H9 (cell line): ENCODE measurements at regions not wholly inside any gene's neighbourhood (a gene's known extent, or its start where the extent isn't known, plus 50 kb on each side); places are given as distances from the start of the nearest gene placed in this dataset.

ENCODE experiments used
- DNase-seq: peaks from one replicate; pipeline ENCODE4 v3.0.0-alpha.2; 2017
- H2AFZ ChIP-seq: one replicate; pipeline ENCODE4 v1.6.1; 2013; ENCODE audit warnings: mild to moderate bottlenecking, low read length, control low read depth, moderate library complexity
- H2AK5ac ChIP-seq: 2 replicates; pipeline ENCODE4 v1.6.1; 2013; ENCODE audit warnings: low read length, control low read depth, mixed read lengths; ENCODE audit not compliant: insufficient read length
- H2BK120ac ChIP-seq: one replicate; pipeline ENCODE4 v1.6.1; 2013; ENCODE audit warnings: low read depth, mild to moderate bottlenecking, low read length, control low read depth, inconsistent platforms; ENCODE audit not compliant: poor library complexity, severe bottlenecking
- H2BK12ac ChIP-seq: 2 replicates; pipeline ENCODE4 v1.6.1; 2013; ENCODE audit warnings: low read length, control low read depth, mixed read lengths, low read depth; ENCODE audit not compliant: insufficient read length
- H2BK15ac ChIP-seq: 2 replicates; pipeline ENCODE4 v1.6.1; 2013; ENCODE audit warnings: low read depth, low read length, control low read depth
- H2BK20ac ChIP-seq: one replicate; pipeline ENCODE4 v1.6.1; 2013; ENCODE audit warnings: low read depth, mild to moderate bottlenecking, low read length, control low read depth, inconsistent platforms; ENCODE audit not compliant: poor library complexity, severe bottlenecking
- H2BK5ac ChIP-seq: 2 replicates; pipeline ENCODE4 v1.6.1; 2013; ENCODE audit warnings: low read length, control low read depth, mixed read lengths; ENCODE audit not compliant: insufficient read length
- H3K14ac ChIP-seq: 2 replicates; pipeline ENCODE4 v1.6.1; 2013; ENCODE audit warnings: low read length, control low read depth; ENCODE audit not compliant: insufficient read depth
- H3K18ac ChIP-seq: 2 replicates; pipeline ENCODE4 v1.6.1; 2013; ENCODE audit warnings: low read depth, mild to moderate bottlenecking, mixed read lengths, low read length, control low read depth; ENCODE audit not compliant: insufficient read length
- H3K23ac ChIP-seq: 2 replicates; pipeline ENCODE4 v1.6.1; 2013; ENCODE audit warnings: low read length, control low read depth, mixed read lengths, low read depth; ENCODE audit not compliant: insufficient read length
- H3K23me2 ChIP-seq: 2 replicates; pipeline ENCODE4 v1.6.1; 2013; ENCODE audit warnings: low read depth, mild to moderate bottlenecking, mixed read lengths, low read length, control low read depth; ENCODE audit not compliant: insufficient read length, poor library complexity, severe bottlenecking
- H3K27ac ChIP-seq: 2 replicates; pipeline ENCODE4 v1.5.1; 2013; ENCODE audit warnings: low read length, control low read depth, mixed read lengths, low read depth; ENCODE audit not compliant: insufficient read length
- H3K27me3 ChIP-seq: 2 replicates; pipeline ENCODE4 v1.6.1; 2013; ENCODE audit warnings: low read length, control low read depth, inconsistent platforms; ENCODE audit not compliant: insufficient read depth
- H3K4ac ChIP-seq: 2 replicates; pipeline ENCODE4 v1.6.1; 2013; ENCODE audit warnings: low read depth, mild to moderate bottlenecking, control low read depth, inconsistent platforms, low read length, moderate library complexity
- H3K4me1 ChIP-seq: 2 replicates; pipeline ENCODE4 v1.6.1; 2013; ENCODE audit warnings: low read length, control low read depth, inconsistent platforms; ENCODE audit not compliant: insufficient read depth
- H3K4me2 ChIP-seq: 2 replicates; pipeline ENCODE4 v1.6.1; 2013; ENCODE audit warnings: low read length, control low read depth, mixed read lengths; ENCODE audit not compliant: insufficient read length, insufficient read depth
- H3K56ac ChIP-seq: 2 replicates; pipeline ENCODE4 v1.6.1; 2013; ENCODE audit warnings: low read depth, mild to moderate bottlenecking, mixed read lengths, low read length, control low read depth; ENCODE audit not compliant: insufficient read length
- H3K79me1 ChIP-seq: 2 replicates; pipeline ENCODE4 v1.6.1; 2013; ENCODE audit warnings: low read depth, mild to moderate bottlenecking, moderate library complexity, low read length, control low read depth, inconsistent platforms; ENCODE audit not compliant: insufficient read depth, poor library complexity, severe bottlenecking
- H3K79me2 ChIP-seq: 2 replicates; pipeline ENCODE4 v1.6.1; 2013; ENCODE audit warnings: low read length, control low read depth, inconsistent platforms; ENCODE audit not compliant: insufficient read depth
- H3K9ac ChIP-seq: 2 replicates; pipeline ENCODE4 v1.6.1; 2013; ENCODE audit warnings: low read length, control low read depth, mixed read lengths; ENCODE audit not compliant: insufficient read length; ENCODE audit errors: extremely low read depth
- H3K9me3 ChIP-seq: one replicate; pipeline ENCODE4 v1.6.1; 2013; ENCODE audit warnings: low read depth, low read length, inconsistent platforms; ENCODE audit not compliant: control insufficient read depth
- H3T11ph ChIP-seq: one replicate; pipeline ENCODE4 v1.6.1; 2013; ENCODE audit warnings: mild to moderate bottlenecking, low read length, control low read depth, inconsistent platforms
- H4K20me1 ChIP-seq: one replicate; pipeline ENCODE4 v1.6.1; 2013; ENCODE audit not compliant: control insufficient read depth, insufficient read length, insufficient read depth
- H4K5ac ChIP-seq: 2 replicates; pipeline ENCODE4 v1.6.1; 2013; ENCODE audit warnings: low read depth, mild to moderate bottlenecking, mixed read lengths, low read length, control low read depth; ENCODE audit not compliant: insufficient read length
- H4K8ac ChIP-seq: replicated peaks from 2 replicates; pipeline ENCODE4 v1.6.1; 2013; ENCODE audit warnings: low read length, control low read depth, mixed read lengths, low read depth; ENCODE audit not compliant: insufficient read length
- H4K91ac ChIP-seq: 2 replicates; pipeline ENCODE4 v1.6.1; 2013; ENCODE audit warnings: low read depth, mild to moderate bottlenecking, moderate library complexity, mixed read lengths, low read length, control low read depth; ENCODE audit not compliant: insufficient read length
- H3K27ac Mint-ChIP-seq, 3 experiments: 2 replicates in 2 of 3; 3 replicates in 1 of 3; pipeline ENCODE4 v1.8.0; 2020 to 2021; ENCODE audit warnings: mixed read lengths in 3 of 3, mild to moderate bottlenecking in 1 of 3, moderate library complexity in 1 of 3
- H3K27me3 Mint-ChIP-seq: 2 replicates; pipeline ENCODE4 v1.8.0; 2021; ENCODE audit warnings: low read depth, mild to moderate bottlenecking, moderate library complexity, mixed read lengths
- H3K36me3 Mint-ChIP-seq, 3 experiments: 2 replicates in 2 of 3; 3 replicates in 1 of 3; pipeline ENCODE4 v1.8.0; 2020 to 2021; ENCODE audit warnings: low read depth in 3 of 3, mixed read lengths in 3 of 3; ENCODE audit not compliant: insufficient read depth in 1 of 3
- H3K4me1 Mint-ChIP-seq, 2 experiments: 2 replicates each; pipeline ENCODE4 v1.8.0; 2020; ENCODE audit warnings: mixed read lengths in 2 of 2
- H3K4me3 Mint-ChIP-seq, 2 experiments: 2 replicates in 1 of 2; 3 replicates in 1 of 2; pipeline ENCODE4 v1.8.0; 2020 to 2021; ENCODE audit warnings: mild to moderate bottlenecking in 2 of 2, mixed read lengths in 2 of 2, moderate library complexity in 1 of 2
- H3K9me3 Mint-ChIP-seq, 2 experiments: 2 replicates in 1 of 2; 3 replicates in 1 of 2; pipeline ENCODE4 v1.8.0; 2020; ENCODE audit warnings: mild to moderate bottlenecking in 2 of 2, mixed read lengths in 2 of 2, moderate library complexity in 1 of 2
- CTCF ChIP-seq: fragments of 200-600 bp; sonication (generic); conservative IDR thresholded peaks from 3 replicates; pipeline ENCODE4 v1.8.0; 2021; ENCODE audit warnings: antibody characterized with exemption, mild to moderate bottlenecking
- WGBS: extraction: QIAGEN DNeasy Blood & Tissue Kit; methylation state at CpG from one replicate; pipeline ENCODE4 v1.1.7; 2013; ENCODE audit warnings: missing lambda C conversion rate, low lambda C conversion rate, mixed read lengths; ENCODE audit not compliant: insufficient read length; ENCODE audit errors: extremely low coverage; 5-methylcytosine and 5-hydroxymethylcytosine counted together

GRCh38 chr17:71237903-71238538 lies 882.8 kb upstream of the SOX9 start:
- Mint-ChIP-seq H3K4me3 (no peak overlapping the region), H3K4me1 (no peaks in the 10 kb centered on the region), H3K27me3 (peaks cover 2% of the 10 kb centered on the region; the same call in 1 of the 2 replicates), H3K9me3 (no peaks in the 10 kb centered on the region), H3K27ac (no peak overlapping the region), H3K36me3 (no peaks in the 10 kb centered on the region)
- Histone ChIP-seq H4K5ac (no peak overlapping the region), H3K56ac (no peak overlapping the region), H4K8ac (no peak overlapping the region), H3K23me2 (no peaks in the 10 kb centered on the region), H3K9me3 (no peaks in the 10 kb centered on the region), H2BK5ac (no peak overlapping the region), H3K4ac (no peak overlapping the region), H3K79me2 (no peaks in the 10 kb centered on the region), H3K27ac (no peak overlapping the region), H3K9ac (no peak overlapping the region), H2AK5ac (no peak overlapping the region), H3K4me2 (no peak overlapping the region), H4K20me1 (no peaks in the 10 kb centered on the region), H2BK120ac (no peak overlapping the region), H2BK12ac (no peak overlapping the region), H4K91ac (no peak overlapping the region), H3K79me1 (no peaks in the 10 kb centered on the region), H3K27me3 (no peaks in the 10 kb centered on the region), H2BK15ac (no peak overlapping the region), H2AFZ (no peak overlapping the region), H3K23ac (no peak overlapping the region), H3K18ac (no peak overlapping the region), H3T11ph (no peak overlapping the region), H3K14ac (no peak overlapping the region), H3K4me1 (no peaks in the 10 kb centered on the region), H2BK20ac (no peak overlapping the region)
- no peak for DNase-seq
- no peak for TF ChIP-seq CTCF
- no CpG with 5 or more reads among the region's 1 CpG for WGBS
